HG02588 (cell line): ENCODE measurements at regions not wholly inside any gene's neighbourhood (a gene's known extent, or its start where the extent isn't known, plus 50 kb on each side); places are given as distances from the start of the nearest gene placed in this dataset.

Experiments
- ATAC-seq: cut with Tn5 transposase; IDR thresholded peaks from one replicate; pipeline ENCODE4 v1.9.1; 2021; ENCODE audit warnings: mild to moderate bottlenecking, moderate library complexity; ENCODE audit not compliant: unreplicated experiment

- ATAC-seq = no peak
These were observed 178.0 kb upstream of the DAPK1 start for GRCh38 chr9:87319656-87320055.

GRCh38 chr9:87320146-87320884, 177.4 kb upstream of the DAPK1 start:
- no peak for ATAC-seq

GRCh38 chr9:87322840-87323635, 174.6 kb upstream of the DAPK1 start:
- ATAC-seq = no peak

- no peak for ATAC-seq
These were observed 173.7 kb upstream of the DAPK1 start for GRCh38 chr9:87323928-87324327.

- no peak for ATAC-seq
These were observed 173.0 kb upstream of the DAPK1 start for GRCh38 chr9:87324613-87325194.

- no peak for ATAC-seq
These were observed 170.0 kb upstream of the DAPK1 start for GRCh38 chr9:87327575-87328125.

- no peak for ATAC-seq
These were observed 163.9 kb upstream of the DAPK1 start for GRCh38 chr9:87333802-87334201.

- ATAC-seq = no peak
These were observed 163.3 kb upstream of the DAPK1 start for GRCh38 chr9:87334366-87334765.

GRCh38 chr9:87336407-87336806, 161.3 kb upstream of the DAPK1 start:
- ATAC-seq = no peak

GRCh38 chr9:87336914-87337333, 160.7 kb upstream of the DAPK1 start:
- no peak for ATAC-seq

GRCh38 chr9:87337335-87338087, 160.2 kb upstream of the DAPK1 start:
- ATAC-seq = no peak

- ATAC-seq = no peak
These were observed 159.3 kb upstream of the DAPK1 start for GRCh38 chr9:87338088-87338989.

- no peak for ATAC-seq
These were observed 157.3 kb upstream of the DAPK1 start for GRCh38 chr9:87340391-87340790.

- no peak for ATAC-seq
These were observed 154.9 kb upstream of the DAPK1 start for GRCh38 chr9:87342743-87343142.

- no peak for ATAC-seq
These were observed 153.7 kb upstream of the DAPK1 start for GRCh38 chr9:87343816-87344430.

GRCh38 chr9:87346061-87346665, 151.5 kb upstream of the DAPK1 start:
- ATAC-seq = no peak

GRCh38 chr9:87350915-87351314, 146.8 kb upstream of the DAPK1 start:
- no peak for ATAC-seq

- ATAC-seq = no peak
These were observed 144.4 kb upstream of the DAPK1 start for GRCh38 chr9:87353301-87353700.

GRCh38 chr9:87354147-87354546, 143.5 kb upstream of the DAPK1 start:
- no peak for ATAC-seq
